Astrocyte (in vitro differentiated cells and primary cell): ENCODE measurements at regions not wholly inside any gene's neighbourhood (a gene's known extent, or its start where the extent isn't known, plus 50 kb on each side); places are given as distances from the start of the nearest gene placed in this dataset.

Experiments
- DNase-seq: peaks from one replicate; pipeline ENCODE4 v3.0.0-alpha.2; 2010; ENCODE audit warnings: low read depth
- FAIRE-seq: peaks from 2 replicates; lab custom pipeline; 2011; peaks lifted over from hg19 to GRCh38; lab: Jason Lieb, UNC
- H2AFZ ChIP-seq: 2 replicates; pipeline ENCODE4 v1.6.0; 2012; ENCODE audit warnings: low read depth, low read length, inconsistent platforms
- H3K27ac ChIP-seq: 2 replicates; pipeline ENCODE4 v1.5.1; 2011; ENCODE audit warnings: low read depth, low read length, inconsistent platforms
- H3K27me3 ChIP-seq: 2 replicates; pipeline ENCODE4 v1.6.0; 2011; ENCODE audit warnings: low read length, inconsistent platforms; ENCODE audit not compliant: insufficient read depth
- H3K36me3 ChIP-seq: 2 replicates; pipeline ENCODE4 v1.5.1; 2011; ENCODE audit warnings: low read length, inconsistent platforms; ENCODE audit not compliant: insufficient read depth
- H3K4me1 ChIP-seq: 2 replicates; pipeline ENCODE4 v1.5.1; 2011; ENCODE audit warnings: low read length, inconsistent platforms; ENCODE audit not compliant: insufficient read depth
- H3K4me2 ChIP-seq: 2 replicates; pipeline ENCODE4 v1.6.0; 2012; ENCODE audit warnings: low read length, inconsistent platforms
- H3K4me3 ChIP-seq: 2 replicates; pipeline ENCODE4 v1.5.1; 2011; ENCODE audit warnings: low read depth, mild to moderate bottlenecking, low read length, inconsistent platforms; ENCODE audit not compliant: insufficient read depth
- H3K79me2 ChIP-seq: 2 replicates; pipeline ENCODE4 v1.6.0; 2012; ENCODE audit warnings: mild to moderate bottlenecking, low read length, inconsistent platforms; ENCODE audit not compliant: insufficient read depth
- H3K9ac ChIP-seq: 2 replicates; pipeline ENCODE4 v1.6.0; 2012; ENCODE audit warnings: mild to moderate bottlenecking, low read length, inconsistent platforms
- H3K9me3 ChIP-seq: 2 replicates; pipeline ENCODE4 v1.5.1; 2012; ENCODE audit warnings: low read depth, mild to moderate bottlenecking, low read length, inconsistent platforms; ENCODE audit not compliant: insufficient read depth
- H4K20me1 ChIP-seq: 2 replicates; pipeline ENCODE4 v1.6.0; 2012; ENCODE audit warnings: low read length, inconsistent platforms; ENCODE audit not compliant: insufficient read depth
- H3K27ac Mint-ChIP-seq: one replicate; pipeline ENCODE4 v1.8.0; 2021; ENCODE audit warnings: mild to moderate bottlenecking, mixed read lengths; ENCODE audit not compliant: unreplicated experiment
- H3K27me3 Mint-ChIP-seq: one replicate; pipeline ENCODE4 v1.8.0; 2021; ENCODE audit warnings: low read depth, mixed read lengths; ENCODE audit not compliant: unreplicated experiment
- H3K36me3 Mint-ChIP-seq: one replicate; pipeline ENCODE4 v1.8.0; 2021; ENCODE audit warnings: low read depth, mixed read lengths; ENCODE audit not compliant: unreplicated experiment
- H3K4me1 Mint-ChIP-seq: one replicate; pipeline ENCODE4 v1.8.0; 2021; ENCODE audit warnings: low read depth, mixed read lengths; ENCODE audit not compliant: unreplicated experiment
- H3K4me3 Mint-ChIP-seq: one replicate; pipeline ENCODE4 v1.8.0; 2021; ENCODE audit warnings: mild to moderate bottlenecking, moderate library complexity, mixed read lengths; ENCODE audit not compliant: unreplicated experiment
- H3K9me3 Mint-ChIP-seq: one replicate; pipeline ENCODE4 v1.8.0; 2021; ENCODE audit warnings: mild to moderate bottlenecking, mixed read lengths; ENCODE audit not compliant: unreplicated experiment
- EZH2 ChIP-seq: IDR thresholded peaks from 2 replicates; pipeline ENCODE4 v1.6.1; 2012; ENCODE audit warnings: mild to moderate bottlenecking, low read length, inconsistent platforms; ENCODE audit not compliant: insufficient read depth
- TF ChIP-seq, protein P1 (sequence below): IDR thresholded peaks from 2 replicates; pipeline ENCODE4 v1.5.1; 2011; ENCODE audit warnings: low read depth, mild to moderate bottlenecking, inconsistent platforms, low read length, moderate library complexity; ENCODE audit not compliant: insufficient read depth

DNA sequence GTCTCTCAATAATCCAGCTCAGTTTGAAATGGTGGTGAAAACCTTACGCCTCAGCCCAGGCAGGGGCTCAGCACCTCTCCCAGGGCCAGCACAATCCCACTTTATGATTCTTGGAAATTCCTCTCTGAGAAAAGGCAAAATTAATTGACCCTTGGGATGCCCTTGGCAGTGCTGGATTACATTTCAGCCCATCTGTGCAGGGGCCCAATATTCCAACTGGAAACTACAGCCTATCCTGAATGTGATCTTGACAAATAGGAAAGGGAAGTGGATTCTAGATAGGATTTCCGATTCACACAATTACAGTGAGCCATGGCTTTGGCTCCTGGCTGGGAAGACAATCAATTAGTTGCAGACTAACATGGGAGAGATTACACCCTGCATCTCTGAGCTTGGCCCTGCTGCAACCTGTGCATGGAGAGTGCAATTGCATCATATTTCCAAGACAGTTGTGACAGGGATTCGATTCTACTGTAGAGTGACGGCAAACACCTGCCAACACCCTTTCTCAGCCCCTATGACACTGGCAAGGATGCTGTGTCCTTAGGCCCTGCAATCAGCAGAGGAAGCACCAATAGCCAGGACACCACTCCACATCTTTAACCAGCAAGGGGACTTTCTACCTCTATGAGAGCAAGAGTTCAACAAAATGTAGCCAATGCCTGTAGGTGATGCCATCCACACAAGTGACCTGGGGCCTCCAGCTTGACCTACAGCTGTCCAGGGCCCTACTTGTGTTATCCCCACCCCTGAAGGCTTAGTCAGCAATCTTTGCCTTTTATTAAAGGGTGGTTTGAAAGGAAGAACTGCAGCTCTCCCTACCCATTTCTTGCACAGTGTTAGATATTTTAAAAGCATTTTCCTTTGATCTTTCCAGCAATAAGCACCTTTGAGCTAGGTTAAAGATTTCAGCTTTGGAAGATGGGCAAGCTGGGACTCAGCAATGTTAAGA lies 187.2 kb upstream of the HS6ST1 start:
- Histone ChIP-seq H3K4me2 (no peak overlapping the region), H2AFZ (no peak overlapping the region), H3K79me2 (no peaks in the 10 kb centered on the region), H3K9ac (no peak overlapping the region), H3K36me3 (no peaks in the 10 kb centered on the region), H3K4me3 (no peak overlapping the region), H3K4me1 (no peaks in the 10 kb centered on the region), H3K27me3 (peaks cover 2% of the 10 kb centered on the region), H3K9me3 (no peaks in the 10 kb centered on the region), H3K27ac (no peak overlapping the region), H4K20me1 (no peaks in the 10 kb centered on the region)
- Mint-ChIP-seq H3K27me3 (peaks cover 43% of the 10 kb centered on the region), H3K36me3 (no peaks in the 10 kb centered on the region), H3K4me1 (no peaks in the 10 kb centered on the region), H3K4me3 (no peak overlapping the region), H3K27ac (no peak overlapping the region), H3K9me3 (no peaks in the 10 kb centered on the region)
- FAIRE-seq (no peak), DNase-seq (no peak)
- no peak for TF ChIP-seq EZH2
- TF ChIP-seq, protein P1, sequence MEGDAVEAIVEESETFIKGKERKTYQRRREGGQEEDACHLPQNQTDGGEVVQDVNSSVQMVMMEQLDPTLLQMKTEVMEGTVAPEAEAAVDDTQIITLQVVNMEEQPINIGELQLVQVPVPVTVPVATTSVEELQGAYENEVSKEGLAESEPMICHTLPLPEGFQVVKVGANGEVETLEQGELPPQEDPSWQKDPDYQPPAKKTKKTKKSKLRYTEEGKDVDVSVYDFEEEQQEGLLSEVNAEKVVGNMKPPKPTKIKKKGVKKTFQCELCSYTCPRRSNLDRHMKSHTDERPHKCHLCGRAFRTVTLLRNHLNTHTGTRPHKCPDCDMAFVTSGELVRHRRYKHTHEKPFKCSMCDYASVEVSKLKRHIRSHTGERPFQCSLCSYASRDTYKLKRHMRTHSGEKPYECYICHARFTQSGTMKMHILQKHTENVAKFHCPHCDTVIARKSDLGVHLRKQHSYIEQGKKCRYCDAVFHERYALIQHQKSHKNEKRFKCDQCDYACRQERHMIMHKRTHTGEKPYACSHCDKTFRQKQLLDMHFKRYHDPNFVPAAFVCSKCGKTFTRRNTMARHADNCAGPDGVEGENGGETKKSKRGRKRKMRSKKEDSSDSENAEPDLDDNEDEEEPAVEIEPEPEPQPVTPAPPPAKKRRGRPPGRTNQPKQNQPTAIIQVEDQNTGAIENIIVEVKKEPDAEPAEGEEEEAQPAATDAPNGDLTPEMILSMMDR, result no peak

DNA sequence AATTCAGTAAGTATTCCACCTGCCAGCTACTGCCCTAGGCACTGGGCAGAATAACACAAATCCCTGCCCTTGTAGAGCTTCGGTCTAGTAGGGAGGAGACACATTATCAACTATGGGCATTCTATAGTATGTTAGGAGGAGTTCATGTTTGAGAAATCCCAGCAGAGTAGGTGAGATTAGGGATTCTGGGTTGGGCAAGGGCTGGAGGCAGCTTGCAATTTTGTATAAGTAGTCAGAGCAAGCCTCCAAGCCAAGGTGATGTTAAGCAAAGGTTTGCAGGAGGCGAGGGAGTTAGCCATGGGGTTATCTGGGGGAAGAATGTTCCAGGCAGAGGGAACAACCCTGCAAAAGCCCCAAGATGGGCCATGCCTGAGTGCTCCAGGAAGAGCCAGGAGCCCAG lies 187.9 kb upstream of the HS6ST1 start:
- no peaks in the 10 kb centered on the region for H4K20me1 ChIP-seq
- no peak overlapping the region for H3K4me3 Mint-ChIP-seq
- H3K27ac ChIP-seq, result no peak overlapping the region
- no peaks in the 10 kb centered on the region for H3K4me1 ChIP-seq
- no peaks in the 10 kb centered on the region for H3K79me2 ChIP-seq
- no peak for FAIRE-seq
- no peak overlapping the region for H3K4me2 ChIP-seq
- no peak overlapping the region for H3K4me3 ChIP-seq
- no peaks in the 10 kb centered on the region for H3K9me3 Mint-ChIP-seq
- H3K27ac Mint-ChIP-seq, result no peak overlapping the region
- H3K36me3 ChIP-seq, result no peaks in the 10 kb centered on the region
- no peak for DNase-seq
- no peak overlapping the region for H2AFZ ChIP-seq
- peaks cover 2% of the 10 kb centered on the region for H3K27me3 ChIP-seq
- TF ChIP-seq EZH2, result no peak
- TF ChIP-seq, protein P1, result no peak
- no peaks in the 10 kb centered on the region for H3K4me1 Mint-ChIP-seq
- no peaks in the 10 kb centered on the region for H3K9me3 ChIP-seq
- H3K27me3 Mint-ChIP-seq, result peaks cover 45% of the 10 kb centered on the region
- H3K36me3 Mint-ChIP-seq, result no peaks in the 10 kb centered on the region
- no peak overlapping the region for H3K9ac ChIP-seq
